ENCODE measurements at regions not wholly inside any gene's neighbourhood (a gene's known extent, or its start where the extent isn't known, plus 50 kb on each side); places are given as distances from the start of the nearest gene placed in this dataset.

DNA sequence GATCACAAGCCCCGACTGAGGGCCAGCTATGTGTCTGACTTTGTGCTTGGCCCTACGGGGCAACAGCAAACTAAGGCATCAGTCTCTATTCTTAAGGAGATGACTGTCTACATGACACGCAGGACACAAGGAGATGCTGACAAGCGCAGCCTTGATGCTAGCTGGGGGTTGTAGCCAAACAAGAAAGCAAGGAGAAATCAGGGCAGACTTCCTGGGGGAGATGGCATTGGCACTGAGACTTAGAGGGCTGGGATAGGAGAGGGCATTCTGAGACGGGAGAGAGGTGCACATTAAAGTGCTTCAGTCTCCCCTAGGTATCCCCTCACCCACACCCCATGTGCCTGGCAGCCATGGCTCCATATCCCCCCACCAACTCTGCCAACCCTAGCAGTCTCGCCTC lies 210.8 kb upstream of the POU3F1 start:
- H3K4me1 Mint-ChIP-seq = peaks cover 24% of the 10 kb centered on the region
- H3K27me3 Mint-ChIP-seq (ENCODE audit: low read depth) = peaks cover 3% of the 10 kb centered on the region
- no peak for ATAC-seq
- ChIA-PET CTCF (interaction anchor here (1.3 kb wide), 2 partner anchors 48 to 233 kb away, joined by 3 to 4 read pairs; no protein-coding TSS in a partner anchor), POLR2A (no interaction called here)
- no peak for TF ChIP-seq MYBL2 (CRISPR knock-in tag; IDR thresholded peaks at IDR 0.05)
- TF ChIP-seq, protein P1, sequence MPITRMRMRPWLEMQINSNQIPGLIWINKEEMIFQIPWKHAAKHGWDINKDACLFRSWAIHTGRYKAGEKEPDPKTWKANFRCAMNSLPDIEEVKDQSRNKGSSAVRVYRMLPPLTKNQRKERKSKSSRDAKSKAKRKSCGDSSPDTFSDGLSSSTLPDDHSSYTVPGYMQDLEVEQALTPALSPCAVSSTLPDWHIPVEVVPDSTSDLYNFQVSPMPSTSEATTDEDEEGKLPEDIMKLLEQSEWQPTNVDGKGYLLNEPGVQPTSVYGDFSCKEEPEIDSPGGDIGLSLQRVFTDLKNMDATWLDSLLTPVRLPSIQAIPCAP (CRISPR knock-in tag; IDR thresholded peaks at IDR 0.05) = no peak
- TF ChIP-seq, protein P2, sequence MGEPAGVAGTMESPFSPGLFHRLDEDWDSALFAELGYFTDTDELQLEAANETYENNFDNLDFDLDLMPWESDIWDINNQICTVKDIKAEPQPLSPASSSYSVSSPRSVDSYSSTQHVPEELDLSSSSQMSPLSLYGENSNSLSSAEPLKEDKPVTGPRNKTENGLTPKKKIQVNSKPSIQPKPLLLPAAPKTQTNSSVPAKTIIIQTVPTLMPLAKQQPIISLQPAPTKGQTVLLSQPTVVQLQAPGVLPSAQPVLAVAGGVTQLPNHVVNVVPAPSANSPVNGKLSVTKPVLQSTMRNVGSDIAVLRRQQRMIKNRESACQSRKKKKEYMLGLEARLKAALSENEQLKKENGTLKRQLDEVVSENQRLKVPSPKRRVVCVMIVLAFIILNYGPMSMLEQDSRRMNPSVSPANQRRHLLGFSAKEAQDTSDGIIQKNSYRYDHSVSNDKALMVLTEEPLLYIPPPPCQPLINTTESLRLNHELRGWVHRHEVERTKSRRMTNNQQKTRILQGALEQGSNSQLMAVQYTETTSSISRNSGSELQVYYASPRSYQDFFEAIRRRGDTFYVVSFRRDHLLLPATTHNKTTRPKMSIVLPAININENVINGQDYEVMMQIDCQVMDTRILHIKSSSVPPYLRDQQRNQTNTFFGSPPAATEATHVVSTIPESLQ (CRISPR knock-in tag; IDR thresholded peaks at IDR 0.05) = no peak
- TF ChIP-seq, protein P3, sequence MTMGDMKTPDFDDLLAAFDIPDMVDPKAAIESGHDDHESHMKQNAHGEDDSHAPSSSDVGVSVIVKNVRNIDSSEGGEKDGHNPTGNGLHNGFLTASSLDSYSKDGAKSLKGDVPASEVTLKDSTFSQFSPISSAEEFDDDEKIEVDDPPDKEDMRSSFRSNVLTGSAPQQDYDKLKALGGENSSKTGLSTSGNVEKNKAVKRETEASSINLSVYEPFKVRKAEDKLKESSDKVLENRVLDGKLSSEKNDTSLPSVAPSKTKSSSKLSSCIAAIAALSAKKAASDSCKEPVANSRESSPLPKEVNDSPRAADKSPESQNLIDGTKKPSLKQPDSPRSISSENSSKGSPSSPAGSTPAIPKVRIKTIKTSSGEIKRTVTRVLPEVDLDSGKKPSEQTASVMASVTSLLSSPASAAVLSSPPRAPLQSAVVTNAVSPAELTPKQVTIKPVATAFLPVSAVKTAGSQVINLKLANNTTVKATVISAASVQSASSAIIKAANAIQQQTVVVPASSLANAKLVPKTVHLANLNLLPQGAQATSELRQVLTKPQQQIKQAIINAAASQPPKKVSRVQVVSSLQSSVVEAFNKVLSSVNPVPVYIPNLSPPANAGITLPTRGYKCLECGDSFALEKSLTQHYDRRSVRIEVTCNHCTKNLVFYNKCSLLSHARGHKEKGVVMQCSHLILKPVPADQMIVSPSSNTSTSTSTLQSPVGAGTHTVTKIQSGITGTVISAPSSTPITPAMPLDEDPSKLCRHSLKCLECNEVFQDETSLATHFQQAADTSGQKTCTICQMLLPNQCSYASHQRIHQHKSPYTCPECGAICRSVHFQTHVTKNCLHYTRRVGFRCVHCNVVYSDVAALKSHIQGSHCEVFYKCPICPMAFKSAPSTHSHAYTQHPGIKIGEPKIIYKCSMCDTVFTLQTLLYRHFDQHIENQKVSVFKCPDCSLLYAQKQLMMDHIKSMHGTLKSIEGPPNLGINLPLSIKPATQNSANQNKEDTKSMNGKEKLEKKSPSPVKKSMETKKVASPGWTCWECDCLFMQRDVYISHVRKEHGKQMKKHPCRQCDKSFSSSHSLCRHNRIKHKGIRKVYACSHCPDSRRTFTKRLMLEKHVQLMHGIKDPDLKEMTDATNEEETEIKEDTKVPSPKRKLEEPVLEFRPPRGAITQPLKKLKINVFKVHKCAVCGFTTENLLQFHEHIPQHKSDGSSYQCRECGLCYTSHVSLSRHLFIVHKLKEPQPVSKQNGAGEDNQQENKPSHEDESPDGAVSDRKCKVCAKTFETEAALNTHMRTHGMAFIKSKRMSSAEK (CRISPR knock-in tag; IDR thresholded peaks at IDR 0.05; ENCODE audit: borderline replicate concordance) = no peak
- TF ChIP-seq NFYB (CRISPR knock-in tag; conservative IDR thresholded peaks at IDR 0.05; ENCODE audit: low read depth) = no peak
- TF ChIP-seq ZNF263 (CRISPR knock-in tag; IDR thresholded peaks at IDR 0.05; ENCODE audit: low read depth) = no peak
- TF ChIP-seq, protein P4, sequence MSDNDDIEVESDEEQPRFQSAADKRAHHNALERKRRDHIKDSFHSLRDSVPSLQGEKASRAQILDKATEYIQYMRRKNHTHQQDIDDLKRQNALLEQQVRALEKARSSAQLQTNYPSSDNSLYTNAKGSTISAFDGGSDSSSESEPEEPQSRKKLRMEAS (CRISPR knock-in tag; IDR thresholded peaks at IDR 0.05) = no peak
- TF ChIP-seq, protein P5, sequence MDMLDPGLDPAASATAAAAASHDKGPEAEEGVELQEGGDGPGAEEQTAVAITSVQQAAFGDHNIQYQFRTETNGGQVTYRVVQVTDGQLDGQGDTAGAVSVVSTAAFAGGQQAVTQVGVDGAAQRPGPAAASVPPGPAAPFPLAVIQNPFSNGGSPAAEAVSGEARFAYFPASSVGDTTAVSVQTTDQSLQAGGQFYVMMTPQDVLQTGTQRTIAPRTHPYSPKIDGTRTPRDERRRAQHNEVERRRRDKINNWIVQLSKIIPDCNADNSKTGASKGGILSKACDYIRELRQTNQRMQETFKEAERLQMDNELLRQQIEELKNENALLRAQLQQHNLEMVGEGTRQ (CRISPR knock-in tag; IDR thresholded peaks at IDR 0.05) = no peak
- TF ChIP-seq NFE2L1 (CRISPR knock-in tag; IDR thresholded peaks at IDR 0.05) = no peak
- no peak for TF ChIP-seq ZNF671 (CRISPR knock-in tag; IDR thresholded peaks at IDR 0.05)
- H3K27ac Mint-ChIP-seq = no peak overlapping the region
- peaks cover 21% of the 10 kb centered on the region for H3K9me3 Mint-ChIP-seq
- peaks cover 11% of the 10 kb centered on the region for H3K36me3 Mint-ChIP-seq
- H3K4me3 Mint-ChIP-seq = no peak overlapping the region
- DNase-seq (ENCODE audit: low spot score) = no peak

DNA sequence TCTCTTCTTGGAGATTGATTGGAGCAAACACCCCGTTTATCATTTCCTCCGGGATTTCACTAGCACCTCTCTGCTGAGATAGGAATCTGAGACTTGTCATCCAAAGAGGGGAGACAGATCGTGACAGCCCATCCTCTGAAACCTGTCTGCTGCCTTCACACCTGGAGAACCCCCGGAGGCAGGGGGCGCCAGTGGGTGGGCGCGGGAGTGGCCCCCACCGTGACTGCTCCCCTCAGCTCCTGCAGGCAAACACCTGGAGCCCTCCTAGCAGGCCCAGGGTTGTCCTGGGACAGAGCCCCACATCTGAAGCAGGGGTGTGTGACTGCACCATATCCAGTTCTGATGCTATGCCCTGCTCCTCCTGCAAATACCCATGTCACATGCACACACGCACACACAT lies 209.5 kb upstream of the POU3F1 start:
- CTCF ChIA-PET = interaction anchor here (1.0 to 1.3 kb wide), 2 partner anchors 30 to 234 kb away, joined by 3 to 5 read pairs; no protein-coding TSS in a partner anchor
- Mint-ChIP-seq H3K27me3 (ENCODE audit: low read depth) (peaks cover 3% of the 10 kb centered on the region), H3K4me1 (peaks cover 24% of the 10 kb centered on the region), H3K27ac (no peak overlapping the region), H3K9me3 (peaks cover 21% of the 10 kb centered on the region), H3K36me3 (peaks cover 11% of the 10 kb centered on the region), H3K4me3 (no peak overlapping the region)
- DNase-seq (ENCODE audit: low spot score) (peak; percentile 45), ATAC-seq (peak; percentile 68)
- POLR2A ChIA-PET = no interaction called here
- TF ChIP-seq, protein P6, sequence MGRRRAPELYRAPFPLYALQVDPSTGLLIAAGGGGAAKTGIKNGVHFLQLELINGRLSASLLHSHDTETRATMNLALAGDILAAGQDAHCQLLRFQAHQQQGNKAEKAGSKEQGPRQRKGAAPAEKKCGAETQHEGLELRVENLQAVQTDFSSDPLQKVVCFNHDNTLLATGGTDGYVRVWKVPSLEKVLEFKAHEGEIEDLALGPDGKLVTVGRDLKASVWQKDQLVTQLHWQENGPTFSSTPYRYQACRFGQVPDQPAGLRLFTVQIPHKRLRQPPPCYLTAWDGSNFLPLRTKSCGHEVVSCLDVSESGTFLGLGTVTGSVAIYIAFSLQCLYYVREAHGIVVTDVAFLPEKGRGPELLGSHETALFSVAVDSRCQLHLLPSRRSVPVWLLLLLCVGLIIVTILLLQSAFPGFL (CRISPR knock-in tag; IDR thresholded peaks at IDR 0.05; ENCODE audit: borderline replicate concordance) = no peak
- TF ChIP-seq JUN (CRISPR knock-in tag; IDR thresholded peaks at IDR 0.05) = no peak
- TF ChIP-seq, protein P7, sequence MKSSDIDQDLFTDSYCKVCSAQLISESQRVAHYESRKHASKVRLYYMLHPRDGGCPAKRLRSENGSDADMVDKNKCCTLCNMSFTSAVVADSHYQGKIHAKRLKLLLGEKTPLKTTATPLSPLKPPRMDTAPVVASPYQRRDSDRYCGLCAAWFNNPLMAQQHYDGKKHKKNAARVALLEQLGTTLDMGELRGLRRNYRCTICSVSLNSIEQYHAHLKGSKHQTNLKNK (CRISPR knock-in tag; IDR thresholded peaks at IDR 0.05) = no peak
- no peak for TF ChIP-seq IRF2 (CRISPR knock-in tag; IDR thresholded peaks at IDR 0.05; ENCODE audit: borderline replicate concordance, low read depth)
- TF ChIP-seq, protein P8, sequence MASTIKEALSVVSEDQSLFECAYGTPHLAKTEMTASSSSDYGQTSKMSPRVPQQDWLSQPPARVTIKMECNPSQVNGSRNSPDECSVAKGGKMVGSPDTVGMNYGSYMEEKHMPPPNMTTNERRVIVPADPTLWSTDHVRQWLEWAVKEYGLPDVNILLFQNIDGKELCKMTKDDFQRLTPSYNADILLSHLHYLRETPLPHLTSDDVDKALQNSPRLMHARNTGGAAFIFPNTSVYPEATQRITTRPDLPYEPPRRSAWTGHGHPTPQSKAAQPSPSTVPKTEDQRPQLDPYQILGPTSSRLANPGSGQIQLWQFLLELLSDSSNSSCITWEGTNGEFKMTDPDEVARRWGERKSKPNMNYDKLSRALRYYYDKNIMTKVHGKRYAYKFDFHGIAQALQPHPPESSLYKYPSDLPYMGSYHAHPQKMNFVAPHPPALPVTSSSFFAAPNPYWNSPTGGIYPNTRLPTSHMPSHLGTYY (CRISPR knock-in tag; IDR thresholded peaks at IDR 0.05) = no peak

Data from WTC11 (cell line).